IMR-90 (cell line): ENCODE measurements at regions not wholly inside any gene's neighbourhood (a gene's known extent, or its start where the extent isn't known, plus 50 kb on each side); places are given as distances from the start of the nearest gene placed in this dataset.

Experiments used
- ATAC-seq: fragments of 200-7000 bp; cut with Tn5 transposase; 2 replicates; pipeline ENCODE4 v1.9.1; 2020; ENCODE audit warnings: low read depth, mild to moderate bottlenecking, moderate library complexity
- BruUV-seq: library from RNA; stranded (reverse); fragments of 400-500 nt; replicated peaks from 2 replicates; lab custom pipeline; 2021; lab: Mats Ljungman, UMichigan
- CTCF ChIA-PET: fragments of 300-600 bp; formaldehyde crosslinking; extraction: SDS; loops from one replicate; lab custom pipeline; 2021; ENCODE audit warnings: antibody characterized with exemption; lab: Yijun Ruan, JAX
- POLR2A ChIA-PET: fragments of 300-600 bp; sonication (Branson Sonifier 250); formaldehyde crosslinking; loops from one replicate; lab custom pipeline; 2022; ENCODE audit warnings: antibody characterized with exemption; ENCODE audit not compliant: unreplicated experiment; lab: Charles Lee
- DNase-seq: peaks from one replicate; pipeline ENCODE4 v3.0.0; 2013
- H2AFZ ChIP-seq: replicated peaks from 2 replicates; pipeline ENCODE3; 2013; ENCODE audit warnings: low read length, mild to moderate bottlenecking; ENCODE audit not compliant: poor library complexity
- H2AK5ac ChIP-seq: 2 replicates; pipeline ENCODE4 v1.6.1; 2013; ENCODE audit warnings: low read depth, low read length, inconsistent platforms
- H2AK9ac ChIP-seq: replicated peaks from 2 replicates; pipeline ENCODE3; 2013; ENCODE audit warnings: mild to moderate bottlenecking, low read depth, low read length, moderate library complexity; ENCODE audit not compliant: poor library complexity
- H2BK120ac ChIP-seq: 2 replicates; pipeline ENCODE4 v1.6.1; 2013; ENCODE audit warnings: low read depth, low read length, inconsistent platforms
- H2BK15ac ChIP-seq: 3 replicates; pipeline ENCODE4 v1.6.1; 2013; ENCODE audit warnings: low read depth, low read length, inconsistent platforms
- H2BK20ac ChIP-seq: 2 replicates; pipeline ENCODE4 v1.6.1; 2013; ENCODE audit warnings: low read depth, mild to moderate bottlenecking, inconsistent platforms, low read length, moderate library complexity
- H2BK5ac ChIP-seq: 2 replicates; pipeline ENCODE4 v1.6.1; 2013; ENCODE audit warnings: mild to moderate bottlenecking, low read depth, low read length, inconsistent platforms; ENCODE audit not compliant: poor library complexity, severe bottlenecking
- H3K14ac ChIP-seq: replicated peaks from 2 replicates; pipeline ENCODE4 v1.6.1; 2013; ENCODE audit warnings: low read depth, low read length, inconsistent platforms
- H3K18ac ChIP-seq: 2 replicates; pipeline ENCODE4 v1.6.1; 2013; ENCODE audit warnings: low read depth, low read length, control low read depth
- H3K23ac ChIP-seq: 2 replicates; pipeline ENCODE4 v1.6.1; 2013; ENCODE audit warnings: low read depth, low read length, inconsistent platforms
- H3K27ac ChIP-seq: 2 replicates; pipeline ENCODE4 v1.5.1; 2013; ENCODE audit warnings: mild to moderate bottlenecking, control low read depth, low read length; ENCODE audit not compliant: insufficient read depth
- H3K27me3 ChIP-seq: 2 replicates; pipeline ENCODE4 v1.6.1; 2013; ENCODE audit warnings: low read length; ENCODE audit not compliant: control insufficient read depth, insufficient read depth
- H3K36me3 ChIP-seq: 2 replicates; pipeline ENCODE4 v1.6.1; 2013; ENCODE audit warnings: low read length, mixed read lengths; ENCODE audit not compliant: control insufficient read depth, insufficient read depth
- H3K4ac ChIP-seq: 2 replicates; pipeline ENCODE4 v1.6.1; 2013; ENCODE audit warnings: low read depth, low read length, inconsistent platforms
- H3K4me1 ChIP-seq: 2 replicates; pipeline ENCODE4 v1.6.1; 2013; ENCODE audit warnings: low read length, mixed read lengths; ENCODE audit not compliant: control insufficient read depth, insufficient read depth
- H3K4me2 ChIP-seq: 2 replicates; pipeline ENCODE4 v1.6.1; 2013; ENCODE audit warnings: low read depth, mild to moderate bottlenecking, control low read depth, low read length, moderate library complexity
- H3K4me3 ChIP-seq: 2 replicates; pipeline ENCODE4 v1.5.1; 2013; ENCODE audit warnings: low read depth, mild to moderate bottlenecking, control low read depth, low read length, moderate library complexity; ENCODE audit not compliant: insufficient read depth
- H3K56ac ChIP-seq: 2 replicates; pipeline ENCODE4 v1.6.1; 2013; ENCODE audit warnings: low read length, inconsistent platforms; ENCODE audit not compliant: insufficient read depth; ENCODE audit errors: extremely low read depth
- H3K79me1 ChIP-seq, 2 experiments: 2 replicates each; pipeline ENCODE4 v1.6.1; 2013; ENCODE audit warnings: low read length in 2 of 2, inconsistent platforms in 1 of 2, low read depth in 1 of 2
- H3K9ac ChIP-seq: 2 replicates; pipeline ENCODE4 v1.6.1; 2013; ENCODE audit warnings: low read depth, low read length, control low read depth
- H3K9me1 ChIP-seq: 2 replicates; pipeline ENCODE4 v1.6.1; 2013; ENCODE audit warnings: low read length, inconsistent platforms; ENCODE audit not compliant: insufficient read depth
- H3K9me3 ChIP-seq: 2 replicates; pipeline ENCODE4 v1.6.1; 2013; ENCODE audit warnings: low read length; ENCODE audit not compliant: control insufficient read depth, insufficient read depth
- H4K20me1 ChIP-seq: 2 replicates; pipeline ENCODE4 v1.6.1; 2013; ENCODE audit warnings: low read length, inconsistent platforms; ENCODE audit not compliant: insufficient read depth
- H4K5ac ChIP-seq: 2 replicates; pipeline ENCODE4 v1.6.1; 2013; ENCODE audit warnings: mild to moderate bottlenecking, low read depth, low read length, control low read depth
- H4K8ac ChIP-seq, 2 experiments: 2 replicates each; pipeline ENCODE4 v1.6.1; 2013; ENCODE audit warnings: low read depth in 2 of 2, low read length in 2 of 2, control low read depth in 1 of 2, inconsistent platforms in 1 of 2
- H4K91ac ChIP-seq: 2 replicates; pipeline ENCODE4 v1.6.1; 2013; ENCODE audit warnings: low read depth, low read length, inconsistent platforms; ENCODE audit not compliant: insufficient read depth
- BHLHE40 ChIP-seq: fragments of 150-350 bp; IDR thresholded peaks from 2 replicates; pipeline ENCODE4 v1.6.1; 2016; ENCODE audit warnings: mild to moderate bottlenecking, low read depth, low read length
- CEBPB ChIP-seq: IDR thresholded peaks from 2 replicates; pipeline ENCODE4 v1.6.1; 2012; ENCODE audit warnings: low read depth, low read length, improper control_type of control experiment
- CHD1 ChIP-seq: IDR thresholded peaks from 2 replicates; pipeline ENCODE4 v1.6.1; 2012; ENCODE audit warnings: low read depth, low read length, improper control_type of control experiment
- FOS ChIP-seq: fragments of 150-350 bp; IDR thresholded peaks from 2 replicates; pipeline ENCODE4 v1.6.1; 2016; ENCODE audit warnings: low read depth, low read length
- MAFK ChIP-seq: IDR thresholded peaks from 2 replicates; pipeline ENCODE4 v1.6.1; 2012; ENCODE audit warnings: low read depth, low read length, improper control_type of control experiment
- MAZ ChIP-seq: IDR thresholded peaks from 2 replicates; pipeline ENCODE4 v1.6.1; 2012; ENCODE audit warnings: low read depth, mild to moderate bottlenecking, low read length, improper control_type of control experiment, moderate library complexity, borderline replicate concordance
- MXI1 ChIP-seq: IDR thresholded peaks from 2 replicates; pipeline ENCODE4 v1.6.1; 2012; ENCODE audit warnings: low read depth, mild to moderate bottlenecking, low read length, moderate library complexity, borderline replicate concordance
- NFE2L2 ChIP-seq: fragments of 150-350 bp; IDR thresholded peaks from 2 replicates; pipeline ENCODE4 v1.6.1; 2016; ENCODE audit warnings: low read depth, mild to moderate bottlenecking, low read length
- POLR2A ChIP-seq: IDR thresholded peaks from 2 replicates; pipeline ENCODE4 v1.6.1; 2012; ENCODE audit warnings: mild to moderate bottlenecking, low read depth, low read length
- RAD21 ChIP-seq: IDR thresholded peaks from 2 replicates; pipeline ENCODE4 v1.6.1; 2012; ENCODE audit warnings: low read length, improper control_type of control experiment
- RCOR1 ChIP-seq: IDR thresholded peaks from 2 replicates; pipeline ENCODE4 v1.6.1; 2012; ENCODE audit warnings: mild to moderate bottlenecking, low read length, improper control_type of control experiment; ENCODE audit not compliant: insufficient replicate concordance
- RFX5 ChIP-seq: IDR thresholded peaks from 2 replicates; pipeline ENCODE4 v1.8.0; 2012; ENCODE audit warnings: low read depth, mild to moderate bottlenecking, low read length, moderate library complexity
- SMC3 ChIP-seq: fragments of 150-350 bp; IDR thresholded peaks from 2 replicates; pipeline ENCODE4 v1.6.1; 2016; ENCODE audit warnings: low read depth, mild to moderate bottlenecking, antibody characterized with exemption, low read length, moderate library complexity
- WGBS, 2 experiments: methylation state at CpG; one replicate each; pipeline versions ENCODE4 v1.1.5 to v1.1.7; 2013; ENCODE audit warnings: missing lambda C conversion rate in 2 of 2; ENCODE audit not compliant: insufficient read length in 1 of 2; ENCODE audit errors: extremely low coverage in 2 of 2; 5-methylcytosine and 5-hydroxymethylcytosine counted together
- dilution Hi-C: fragments of 300-500 bp; cut with HindIII; formaldehyde crosslinking; loops from one replicate; pipeline ENCODE4 v1.14.3; 2018; ENCODE audit warnings: low sequenced_read_pairs; ENCODE audit not compliant: unreplicated experiment
- in situ Hi-C: fragments of 300-500 bp; cut with MboI; formaldehyde crosslinking; loops from 3 replicates; pipeline ENCODE4 v1.14.3; 2019; ENCODE audit warnings: low sequenced_read_pairs, inconsistent platforms, mixed read lengths
- intact Hi-C: fragments of 100-400 bp; cut with micrococcal nuclease; formaldehyde crosslinking; loops from 2 replicates; pipeline ENCODE4 v1.10.0; 2022
- TF ChIP-seq, protein P1 (sequence below): fragments of 150-350 bp; IDR thresholded peaks from 2 replicates; pipeline ENCODE4 v1.6.1; 2017; ENCODE audit warnings: mild to moderate bottlenecking, antibody characterized with exemption, low read length, low read depth
- TF ChIP-seq, protein P2 (sequence below): fragments of 150-350 bp; IDR thresholded peaks from 2 replicates; pipeline ENCODE4 v1.6.1; 2016; ENCODE audit warnings: low read depth, mild to moderate bottlenecking, low read length, moderate library complexity, borderline replicate concordance
- TF ChIP-seq, protein P3 (sequence below): conservative IDR thresholded peaks from 2 replicates; pipeline ENCODE4 v1.5.1; 2012; ENCODE audit warnings: mild to moderate bottlenecking, low read depth, low read length, improper control_type of control experiment

DNA sequence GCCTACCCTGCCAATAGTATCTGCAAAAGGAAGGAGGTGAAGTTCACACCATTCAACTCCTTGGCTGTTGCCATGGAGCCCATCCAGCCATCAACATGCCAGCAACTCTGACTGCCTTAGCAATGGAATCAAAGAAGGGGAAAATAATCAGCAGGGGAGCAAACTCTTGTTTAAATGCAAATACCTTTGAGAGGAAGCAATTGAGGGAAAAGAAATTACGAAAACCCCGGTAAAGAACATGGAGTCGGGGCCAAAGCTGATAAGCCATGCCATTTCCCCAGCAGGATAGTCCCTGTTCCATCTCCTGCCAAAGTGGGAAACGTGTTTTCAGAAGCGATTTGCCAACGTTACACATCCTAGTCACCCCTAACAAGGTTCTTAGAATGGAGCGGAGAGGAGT is 69.0 kb downstream of the MFAP3 start:
- Histone ChIP-seq H4K8ac (no peak overlapping the region), H3K9me3 (no peaks in the 10 kb centered on the region), H2BK5ac (no peak overlapping the region), H3K4ac (no peak overlapping the region), H3K18ac (no peak overlapping the region), H3K27me3 (peaks cover 4% of the 10 kb centered on the region), H3K4me2 (no peak overlapping the region), H4K91ac (no peak overlapping the region), H3K23ac (no peak overlapping the region), H3K56ac (no peak overlapping the region), H2AK9ac (no peak overlapping the region), H3K27ac (no peak overlapping the region), H3K9me1 (no peaks in the 10 kb centered on the region; the same call in 1 of the 2 replicates), H2BK120ac (no peak overlapping the region), H3K9ac (no peak overlapping the region), H2AK5ac (no peak overlapping the region), H3K14ac (no peak overlapping the region), H3K4me3 (no peak overlapping the region), H2BK15ac (no peak overlapping the region), H2BK20ac (no peak overlapping the region), H4K5ac (no peak overlapping the region), H3K36me3 (no peaks in the 10 kb centered on the region), H3K79me1 (no peaks in the 10 kb centered on the region), H3K4me1 (no peaks in the 10 kb centered on the region), H2AFZ (no peak overlapping the region), H4K20me1 (no peaks in the 10 kb centered on the region)
- dilution Hi-C loops (no loop called here), in situ Hi-C loops (no loop called here), intact Hi-C loops (no loop called here)
- no CpG with 5 or more reads among the region's 7 CpGs for WGBS, 2 experiments
- TF ChIP-seq, protein P1, sequence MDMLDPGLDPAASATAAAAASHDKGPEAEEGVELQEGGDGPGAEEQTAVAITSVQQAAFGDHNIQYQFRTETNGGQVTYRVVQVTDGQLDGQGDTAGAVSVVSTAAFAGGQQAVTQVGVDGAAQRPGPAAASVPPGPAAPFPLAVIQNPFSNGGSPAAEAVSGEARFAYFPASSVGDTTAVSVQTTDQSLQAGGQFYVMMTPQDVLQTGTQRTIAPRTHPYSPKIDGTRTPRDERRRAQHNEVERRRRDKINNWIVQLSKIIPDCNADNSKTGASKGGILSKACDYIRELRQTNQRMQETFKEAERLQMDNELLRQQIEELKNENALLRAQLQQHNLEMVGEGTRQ: no peak
- no peak for TF ChIP-seq POLR2A
- TF ChIP-seq RCOR1: no peak
- TF ChIP-seq MAFK: no peak
- TF ChIP-seq NFE2L2: no peak
- no peak for TF ChIP-seq CHD1
- TF ChIP-seq SMC3: no peak
- no peak for TF ChIP-seq BHLHE40
- TF ChIP-seq RAD21: no peak
- no peak for TF ChIP-seq MAZ
- no peak for TF ChIP-seq RFX5
- TF ChIP-seq FOS: no peak
- TF ChIP-seq MXI1: no peak
- TF ChIP-seq, protein P2, sequence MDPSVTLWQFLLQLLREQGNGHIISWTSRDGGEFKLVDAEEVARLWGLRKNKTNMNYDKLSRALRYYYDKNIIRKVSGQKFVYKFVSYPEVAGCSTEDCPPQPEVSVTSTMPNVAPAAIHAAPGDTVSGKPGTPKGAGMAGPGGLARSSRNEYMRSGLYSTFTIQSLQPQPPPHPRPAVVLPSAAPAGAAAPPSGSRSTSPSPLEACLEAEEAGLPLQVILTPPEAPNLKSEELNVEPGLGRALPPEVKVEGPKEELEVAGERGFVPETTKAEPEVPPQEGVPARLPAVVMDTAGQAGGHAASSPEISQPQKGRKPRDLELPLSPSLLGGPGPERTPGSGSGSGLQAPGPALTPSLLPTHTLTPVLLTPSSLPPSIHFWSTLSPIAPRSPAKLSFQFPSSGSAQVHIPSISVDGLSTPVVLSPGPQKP: no peak
- TF ChIP-seq CEBPB: no peak
- TF ChIP-seq, protein P3, sequence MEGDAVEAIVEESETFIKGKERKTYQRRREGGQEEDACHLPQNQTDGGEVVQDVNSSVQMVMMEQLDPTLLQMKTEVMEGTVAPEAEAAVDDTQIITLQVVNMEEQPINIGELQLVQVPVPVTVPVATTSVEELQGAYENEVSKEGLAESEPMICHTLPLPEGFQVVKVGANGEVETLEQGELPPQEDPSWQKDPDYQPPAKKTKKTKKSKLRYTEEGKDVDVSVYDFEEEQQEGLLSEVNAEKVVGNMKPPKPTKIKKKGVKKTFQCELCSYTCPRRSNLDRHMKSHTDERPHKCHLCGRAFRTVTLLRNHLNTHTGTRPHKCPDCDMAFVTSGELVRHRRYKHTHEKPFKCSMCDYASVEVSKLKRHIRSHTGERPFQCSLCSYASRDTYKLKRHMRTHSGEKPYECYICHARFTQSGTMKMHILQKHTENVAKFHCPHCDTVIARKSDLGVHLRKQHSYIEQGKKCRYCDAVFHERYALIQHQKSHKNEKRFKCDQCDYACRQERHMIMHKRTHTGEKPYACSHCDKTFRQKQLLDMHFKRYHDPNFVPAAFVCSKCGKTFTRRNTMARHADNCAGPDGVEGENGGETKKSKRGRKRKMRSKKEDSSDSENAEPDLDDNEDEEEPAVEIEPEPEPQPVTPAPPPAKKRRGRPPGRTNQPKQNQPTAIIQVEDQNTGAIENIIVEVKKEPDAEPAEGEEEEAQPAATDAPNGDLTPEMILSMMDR: no peak
- ATAC-seq: no peak
- no TSS peak for BruUV-seq
- ChIA-PET CTCF (interaction anchor here (0.6 kb wide), 1 partner anchor 26 kb away, joined by 6 read pairs; no protein-coding TSS in a partner anchor), POLR2A (no interaction called here)
- DNase-seq: no peak
